ENCODE measurements at regions not wholly inside any gene's neighbourhood (a gene's known extent, or its start where the extent isn't known, plus 50 kb on each side); places are given as distances from the start of the nearest gene placed in this dataset.

- TF ChIP-seq CTCF (IDR thresholded peaks at IDR 0.05): no peak
- no peak for TF ChIP-seq JUN (CRISPR knock-in tag; IDR thresholded peaks at IDR 0.05)
- TF ChIP-seq SMAD3 (CRISPR knock-in tag; IDR thresholded peaks at IDR 0.05; ENCODE audit: borderline replicate concordance): no peak
These were observed 197.2 kb downstream of the RBFOX3 start for GRCh38 chr17:79413611-79414010.

All from WTC11 (cell line).